ENCODE measurements at regions not wholly inside any gene's neighbourhood (a gene's known extent, or its start where the extent isn't known, plus 50 kb on each side); places are given as distances from the start of the nearest gene placed in this dataset.

GRCh38 chr13:106284358-106284757, 251.1 kb downstream of the EFNB2 start:
- TF ChIP-seq CTCF (IDR thresholded peaks at IDR 0.05; ENCODE audit: low read length) (no peak), EZH2 (IDR thresholded peaks at IDR 0.05; ENCODE audit: borderline replicate concordance, low read length) (no peak)
